Brain microvascular endothelial cell (primary cell): ENCODE measurements at regions not wholly inside any gene's neighbourhood (a gene's known extent, or its start where the extent isn't known, plus 50 kb on each side); places are given as distances from the start of the nearest gene placed in this dataset.

Experiments
- DNase-seq: peaks from one replicate; pipeline ENCODE4 v3.0.0-alpha.2; 2020
- H3K27ac ChIP-seq: fragments of 250-450 bp; sonication (Bioruptor Pico); 2 replicates; pipeline ENCODE4 v1.5.1; 2020; ENCODE audit warnings: mild to moderate bottlenecking, moderate library complexity
- H3K27me3 ChIP-seq: fragments of 250-450 bp; sonication (Bioruptor Pico); replicated peaks from 2 replicates; pipeline ENCODE4 v1.5.1; 2020; ENCODE audit warnings: mild to moderate bottlenecking
- H3K36me3 ChIP-seq: fragments of 250-450 bp; sonication (Bioruptor Pico); replicated peaks from 2 replicates; pipeline ENCODE4 v1.5.1; 2020; ENCODE audit warnings: mild to moderate bottlenecking
- H3K4me3 ChIP-seq: 2 replicates; pipeline ENCODE4 v1.5.1; 2011; ENCODE audit warnings: low read depth, mild to moderate bottlenecking, control low read depth, low read length, moderate library complexity
- CTCF ChIP-seq: IDR thresholded peaks from 2 replicates; pipeline ENCODE4 v1.5.1; 2011; ENCODE audit warnings: low read depth, mild to moderate bottlenecking, moderate library complexity, low read length, control low read depth, inconsistent platforms; ENCODE audit errors: missing control alignments
- in situ Hi-C: cut with HindIII; loops from 2 replicates; pipeline ENCODE4 v1.10.0; 2017; ENCODE audit warnings: low sequenced_read_pairs, low pct_ligation_motif_present

GRCh38 chr6:15974817-15975216 is 154.1 kb upstream of the MYLIP start:
- DNase-seq: no peak
- Histone ChIP-seq H3K27ac (no peak overlapping the region), H3K4me3 (no peak overlapping the region), H3K36me3 (no peaks in the 10 kb centered on the region), H3K27me3 (no peaks in the 10 kb centered on the region)
- in situ Hi-C loops: no loop called here
- no peak for TF ChIP-seq CTCF

GRCh38 chr6:15970517-15970916 is 158.4 kb upstream of the MYLIP start:
- Histone ChIP-seq H3K4me3 (no peak overlapping the region), H3K27me3 (no peaks in the 10 kb centered on the region), H3K36me3 (no peaks in the 10 kb centered on the region), H3K27ac (no peak overlapping the region)
- no peak for DNase-seq
- in situ Hi-C loops: no loop called here
- no peak for TF ChIP-seq CTCF

GRCh38 chr6:15969236-15969778 is 159.6 kb upstream of the MYLIP start:
- in situ Hi-C loops: no loop called here
- no peak for DNase-seq
- Histone ChIP-seq H3K27ac (no peak overlapping the region), H3K36me3 (no peaks in the 10 kb centered on the region), H3K4me3 (no peak overlapping the region), H3K27me3 (no peaks in the 10 kb centered on the region)
- no peak for TF ChIP-seq CTCF

DNA sequence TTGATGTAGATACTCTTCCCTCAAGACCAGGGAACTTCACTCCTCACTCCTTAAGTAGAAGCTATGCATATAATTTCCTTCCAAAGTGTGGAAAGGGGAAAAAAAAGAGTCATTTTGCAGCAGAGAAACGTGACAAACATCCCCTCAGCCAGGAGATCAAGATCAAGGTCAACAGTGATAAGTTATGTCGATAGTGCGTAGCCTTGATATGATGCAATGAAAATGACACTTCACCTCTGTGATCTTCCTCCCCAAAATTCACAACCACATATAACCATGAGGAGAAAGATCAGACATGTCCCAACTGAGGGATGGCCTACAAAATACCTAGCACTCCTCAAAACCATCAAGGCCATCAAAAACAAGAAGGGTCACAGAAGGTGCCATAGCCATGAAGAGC is 160.4 kb upstream of the MYLIP start:
- Histone ChIP-seq H3K4me3 (no peak overlapping the region), H3K36me3 (no peaks in the 10 kb centered on the region), H3K27ac (no peak overlapping the region), H3K27me3 (no peaks in the 10 kb centered on the region)
- no peak for TF ChIP-seq CTCF
- no peak for DNase-seq
- in situ Hi-C loops: no loop called here

- Histone ChIP-seq H3K27ac (no peak overlapping the region), H3K36me3 (no peaks in the 10 kb centered on the region), H3K4me3 (no peak overlapping the region), H3K27me3 (no peaks in the 10 kb centered on the region)
- no peak for DNase-seq
- TF ChIP-seq CTCF: no peak
- in situ Hi-C loops: no loop called here
These were observed 162.8 kb upstream of the MYLIP start for GRCh38 chr6:15966000-15966520.

- no peak for TF ChIP-seq CTCF
- H3K4me3 ChIP-seq: no peak overlapping the region
- in situ Hi-C loops: no loop called here
- H3K36me3 ChIP-seq: no peaks in the 10 kb centered on the region
- H3K27ac ChIP-seq: no peak overlapping the region
- H3K27me3 ChIP-seq: no peaks in the 10 kb centered on the region
- peak; percentile 53 for DNase-seq
These were observed 166.5 kb upstream of the MYLIP start for GRCh38 chr6:15962449-15962764.
